Endothelial cell of umbilical vein (primary cell): ENCODE measurements at regions not wholly inside any gene's neighbourhood (a gene's known extent, or its start where the extent isn't known, plus 50 kb on each side); places are given as distances from the start of the nearest gene placed in this dataset.

Source experiments
- BruUV-seq: library from RNA; stranded (reverse); fragments of 400-500 nt; replicated peaks from 2 replicates; lab custom pipeline; 2021; lab: Mats Ljungman, UMichigan
- CTCF ChIA-PET: fragments of 300-600, 350-600 bp; sonication (Branson Sonifier 250); formaldehyde crosslinking; loops from one replicate; lab custom pipeline; 2021; ENCODE audit warnings: antibody characterized with exemption, inconsistent platforms; lab: Charles Lee
- POLR2A ChIA-PET: fragments of 300-600, 350-600 bp; sonication (Branson Sonifier 250); formaldehyde crosslinking; loops from one replicate; lab custom pipeline; 2021; ENCODE audit warnings: antibody characterized with exemption, inconsistent platforms; lab: Charles Lee
- DNase-seq: peaks from one replicate; pipeline ENCODE4 v3.0.0-alpha.2; 2011; ENCODE audit warnings: low read depth, low spot score
- FAIRE-seq: peaks from 2 replicates; lab custom pipeline; 2011; peaks lifted over from hg19 to GRCh38; lab: Jason Lieb, UNC
- H2AFZ ChIP-seq: 2 replicates; pipeline ENCODE4 v1.6.0; 2012; ENCODE audit warnings: low read depth, low read length, control low read depth, inconsistent platforms
- H3K27ac ChIP-seq: 2 replicates; pipeline ENCODE4 v1.5.1; 2011; ENCODE audit warnings: low read depth, mild to moderate bottlenecking, control low read depth, low read length, moderate library complexity; ENCODE audit not compliant: insufficient read depth
- H3K27me3 ChIP-seq, 2 experiments: 2 replicates each; pipeline versions ENCODE4 v1.6.0 to v1.6.1; 2011; ENCODE audit warnings: low read length in 2 of 2, mixed read lengths in 1 of 2; ENCODE audit not compliant: control insufficient read depth in 2 of 2, insufficient read depth in 2 of 2
- H3K36me3 ChIP-seq, 2 experiments: 2 replicates in 1 of 2; 3 replicates in 1 of 2; pipeline ENCODE4 v1.5.1; 2011; ENCODE audit warnings: low read length in 2 of 2, mild to moderate bottlenecking in 1 of 2, moderate library complexity in 1 of 2; ENCODE audit not compliant: control insufficient read depth in 2 of 2, insufficient read depth in 2 of 2; ENCODE audit errors: extremely low read depth in 1 of 2
- H3K4me1 ChIP-seq: 3 replicates; pipeline ENCODE4 v1.5.1; 2011; ENCODE audit warnings: mild to moderate bottlenecking, low read length; ENCODE audit not compliant: control insufficient read depth, insufficient read depth; ENCODE audit errors: extremely low read depth
- H3K4me2 ChIP-seq: 2 replicates; pipeline ENCODE4 v1.6.1; 2011; ENCODE audit warnings: low read length, control low read depth, mixed read lengths; ENCODE audit not compliant: insufficient read depth
- H3K4me3 ChIP-seq, 3 experiments: fragments of 200-600 bp in 1 of 3; sonication (generic), shearing (Covaris generic) in 1 of 3; replicated peaks in 1 of 3; 2 replicates each; pipeline ENCODE4 v1.5.1; 2011 to 2016; ENCODE audit warnings: control low read depth in 3 of 3, low read length in 3 of 3, mild to moderate bottlenecking in 2 of 3, inconsistent platforms in 1 of 3, low read depth in 1 of 3, moderate library complexity in 1 of 3; ENCODE audit not compliant: insufficient read depth in 1 of 3
- H3K79me2 ChIP-seq: 2 replicates; pipeline ENCODE4 v1.6.0; 2012; ENCODE audit warnings: low read length, inconsistent platforms; ENCODE audit not compliant: control insufficient read depth, insufficient read depth
- H3K9ac ChIP-seq: replicated peaks from 2 replicates; pipeline ENCODE3; 2011; ENCODE audit warnings: low read length, control low read depth; ENCODE audit not compliant: insufficient read depth; ENCODE audit errors: extremely low read depth
- H3K9me1 ChIP-seq: replicated peaks from 3 replicates; pipeline ENCODE4 v1.6.0; 2011; ENCODE audit warnings: mild to moderate bottlenecking, low read length; ENCODE audit not compliant: control insufficient read depth, insufficient read depth; ENCODE audit errors: extremely low read depth
- H3K9me3 ChIP-seq: replicated peaks from 2 replicates; pipeline ENCODE4 v1.5.1; 2012; ENCODE audit warnings: low read length, inconsistent platforms; ENCODE audit not compliant: control insufficient read depth, insufficient read depth
- H4K20me1 ChIP-seq: replicated peaks from 2 replicates; pipeline ENCODE3; 2011; ENCODE audit warnings: mild to moderate bottlenecking, low read length; ENCODE audit not compliant: control insufficient read depth, insufficient read depth; ENCODE audit errors: extremely low read depth
- EZH2 ChIP-seq: IDR thresholded peaks from 2 replicates; pipeline ENCODE4 v1.6.1; 2012; ENCODE audit warnings: borderline replicate concordance, low read depth, mild to moderate bottlenecking, moderate library complexity, low read length, inconsistent platforms; ENCODE audit not compliant: severe bottlenecking
- FOS ChIP-seq: IDR thresholded peaks from 2 replicates; pipeline ENCODE4 v1.6.1; 2011; ENCODE audit warnings: mild to moderate bottlenecking, low read length, moderate library complexity, borderline replicate concordance; ENCODE audit not compliant: insufficient read depth
- JUN ChIP-seq: IDR thresholded peaks from 2 replicates; pipeline ENCODE4 v1.6.1; 2011; ENCODE audit warnings: borderline replicate concordance, low read depth; ENCODE audit not compliant: insufficient read length, insufficient read depth
- MYC ChIP-seq: IDR thresholded peaks from one replicate; pipeline ENCODE4 v1.6.1; 2011; ENCODE audit warnings: mild to moderate bottlenecking, low read depth, low read length
- POLR2A ChIP-seq: IDR thresholded peaks from 2 replicates; pipeline ENCODE4 v1.6.1; 2012; ENCODE audit warnings: low read depth, mild to moderate bottlenecking, control low read depth, low read length
- POLR2AphosphoS5 ChIP-seq: IDR thresholded peaks from 2 replicates; pipeline ENCODE4 v1.6.1; 2012; ENCODE audit warnings: low read depth, mild to moderate bottlenecking, control low read depth, low read length, moderate library complexity; ENCODE audit not compliant: insufficient read depth
- dilution Hi-C: fragments of 300-500 bp; cut with MboI; formaldehyde crosslinking; loops from one replicate; pipeline ENCODE4 v1.15.0; 2019; ENCODE audit warnings: low sequenced_read_pairs; ENCODE audit not compliant: extremely low pct_ligation_motif_present
- intact Hi-C: fragments of 100-400 bp; cut with micrococcal nuclease; formaldehyde crosslinking; loops from one replicate; pipeline ENCODE4 v1.10.0; 2022
- TF ChIP-seq, protein P1 (sequence below): IDR thresholded peaks from 2 replicates; pipeline ENCODE4 v1.6.1; 2011; ENCODE audit not compliant: insufficient read depth, insufficient read length

DNA sequence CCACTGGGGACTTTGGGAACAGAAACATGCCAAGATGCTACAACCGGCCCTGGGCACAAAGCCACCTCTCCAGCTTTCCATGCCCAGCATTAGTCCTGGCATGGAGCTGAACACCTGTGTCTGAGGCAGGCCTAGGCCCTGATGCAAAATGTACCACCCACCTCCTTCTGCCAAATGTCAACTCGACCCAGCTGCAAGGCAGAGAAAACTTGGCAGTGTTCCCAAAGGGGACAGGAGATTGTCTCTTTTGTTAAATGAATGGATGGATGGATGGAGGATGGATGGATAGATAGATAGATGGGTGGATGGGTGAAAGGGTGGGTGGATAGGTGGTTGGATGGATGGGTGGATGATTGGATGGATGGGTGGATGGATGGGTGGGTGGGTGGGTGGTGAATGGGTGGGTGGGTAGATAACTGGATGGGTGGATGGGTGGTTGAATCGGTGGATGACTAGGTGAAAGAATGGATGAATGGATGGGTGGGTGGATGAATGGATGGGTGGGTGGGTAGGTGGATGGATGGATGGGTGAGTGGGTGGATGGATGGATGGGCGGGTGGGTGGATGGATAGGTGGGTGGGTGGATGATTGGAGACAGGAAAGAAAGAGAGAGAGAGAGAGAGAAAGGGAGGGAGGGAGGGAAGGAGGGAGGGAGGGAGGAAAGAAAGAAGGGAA, 73.4 kb upstream of the TNRC6C start:
- H3K36me3 ChIP-seq = no peaks in the 10 kb centered on the region
- dilution Hi-C loops = no loop called here
- peaks cover 10 to 16% of the 10 kb centered on the region in 2 experiments for H3K27me3 ChIP-seq
- ChIA-PET CTCF (interaction anchor here (1.1 kb wide), 1 partner anchor 29 kb away, joined by 3 read pairs; no protein-coding TSS in a partner anchor), POLR2A (no interaction called here)
- no peak overlapping the region for H3K4me2 ChIP-seq
- H3K9me1 ChIP-seq = no peaks in the 10 kb centered on the region
- intact Hi-C loops = no loop called here
- BruUV-seq = no TSS peak
- no peak overlapping the region for H3K27ac ChIP-seq
- no peaks in the 10 kb centered on the region for H3K79me2 ChIP-seq
- H3K4me3 ChIP-seq = no peak overlapping the region
- FAIRE-seq = no peak
- no peaks in the 10 kb centered on the region for H3K9me3 ChIP-seq
- DNase-seq = no peak
- no peak overlapping the region for H2AFZ ChIP-seq
- H3K4me1 ChIP-seq = peaks cover 4% of the 10 kb centered on the region
- TF ChIP-seq POLR2AphosphoS5 (no peak), POLR2A (no peak), JUN (no peak), EZH2 (no peak), MYC (no peak), FOS (no peak)
- TF ChIP-seq, protein P1, sequence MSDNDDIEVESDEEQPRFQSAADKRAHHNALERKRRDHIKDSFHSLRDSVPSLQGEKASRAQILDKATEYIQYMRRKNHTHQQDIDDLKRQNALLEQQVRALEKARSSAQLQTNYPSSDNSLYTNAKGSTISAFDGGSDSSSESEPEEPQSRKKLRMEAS = no peak
- no peaks in the 10 kb centered on the region for H4K20me1 ChIP-seq
- no peak overlapping the region for H3K9ac ChIP-seq
